Dermis blood vessel endothelial cell (primary cell): ENCODE measurements at regions not wholly inside any gene's neighbourhood (a gene's known extent, or its start where the extent isn't known, plus 50 kb on each side); places are given as distances from the start of the nearest gene placed in this dataset.

Experiments used
- DNase-seq: peaks from one replicate; pipeline ENCODE4 v3.0.0; 2010

DNA sequence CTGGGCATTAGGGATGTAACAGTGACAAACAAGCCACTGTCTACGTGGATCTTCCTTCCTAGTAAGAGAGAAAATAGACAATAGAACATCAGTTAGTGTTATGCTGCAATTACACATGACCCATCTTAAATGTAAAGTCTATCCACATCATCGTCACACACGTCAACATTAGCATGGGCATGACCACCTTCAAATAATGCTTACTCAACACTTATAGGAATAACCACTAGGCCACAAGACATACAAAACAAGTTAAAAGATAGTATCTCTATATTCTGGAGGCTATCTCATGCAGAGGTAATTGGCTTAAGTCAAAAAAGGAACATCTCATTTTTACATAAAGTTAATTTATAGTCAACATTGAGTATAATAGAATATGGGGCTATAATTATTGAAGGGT lies 156.5 kb downstream of the MOXD1 start:
- no peak for DNase-seq

DNA sequence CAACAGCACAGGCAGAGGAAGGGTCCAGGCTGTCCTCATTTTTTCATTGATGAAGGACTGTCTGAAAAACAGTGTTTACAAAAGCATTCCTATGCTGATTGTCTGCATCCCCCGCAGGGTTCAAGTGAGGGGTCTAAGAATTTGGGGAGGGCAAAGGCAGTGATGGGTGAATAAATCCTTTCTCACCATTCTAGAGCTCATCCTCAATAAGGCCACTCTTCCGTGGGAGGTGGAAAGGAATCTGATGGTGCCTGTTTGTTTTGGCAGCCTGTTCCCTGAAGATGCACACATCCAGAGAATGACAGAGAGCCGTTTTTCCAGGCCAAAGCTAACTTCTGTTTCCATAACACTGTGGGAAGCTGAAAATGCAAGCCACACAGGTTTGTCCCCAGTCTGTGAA lies 164.5 kb downstream of the MOXD1 start:
- no peak for DNase-seq

DNA sequence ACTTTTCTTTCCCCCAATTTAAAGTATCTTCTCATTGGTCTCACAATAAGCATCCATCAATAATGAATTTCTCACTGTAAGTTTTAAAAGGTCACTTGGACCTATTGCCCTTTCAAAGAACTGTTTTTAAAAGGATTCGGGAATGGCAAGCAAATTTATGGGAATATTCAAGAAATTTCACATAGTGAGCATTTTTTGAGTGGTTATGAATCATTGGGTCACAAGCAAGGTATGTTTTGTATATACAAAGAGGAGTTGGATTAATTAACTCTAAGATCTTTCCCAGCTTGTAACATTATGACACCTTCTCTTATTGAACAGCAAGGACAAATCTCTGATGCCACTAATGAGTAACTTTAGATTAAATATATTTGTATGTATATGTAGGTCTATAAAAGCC lies 165.0 kb downstream of the MOXD1 start:
- no peak for DNase-seq

DNA sequence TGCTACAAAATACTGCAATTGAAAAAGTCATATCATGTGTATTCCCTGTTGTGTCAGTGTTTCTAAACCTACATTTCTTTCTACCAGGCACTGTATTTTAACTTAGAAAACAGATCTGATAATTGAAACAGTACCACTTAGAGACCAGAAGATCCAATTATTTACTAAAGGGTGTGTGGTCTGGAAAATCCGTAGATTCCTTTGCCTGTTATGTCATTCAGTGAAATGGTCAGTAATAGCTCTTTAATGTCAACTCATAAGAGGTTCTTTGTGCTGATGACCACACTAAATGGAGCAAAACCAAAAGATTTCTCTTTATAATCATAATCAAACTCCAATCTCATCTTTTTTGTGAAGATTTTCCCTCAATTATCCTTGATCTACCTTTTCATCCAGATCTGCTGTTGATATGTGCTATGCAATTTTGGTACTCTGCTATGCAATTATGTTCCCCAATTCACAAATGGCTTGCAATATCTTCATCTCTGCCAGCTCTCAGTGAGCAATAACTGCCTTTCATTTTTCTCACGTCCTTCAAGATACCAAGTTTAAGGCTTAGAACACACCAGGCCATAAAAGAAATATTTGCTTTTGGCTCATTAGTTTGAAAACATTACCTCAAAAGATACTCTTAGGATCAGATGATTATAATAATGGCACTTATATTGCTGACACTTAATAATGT lies 165.5 kb downstream of the MOXD1 start:
- no peak for DNase-seq

DNA sequence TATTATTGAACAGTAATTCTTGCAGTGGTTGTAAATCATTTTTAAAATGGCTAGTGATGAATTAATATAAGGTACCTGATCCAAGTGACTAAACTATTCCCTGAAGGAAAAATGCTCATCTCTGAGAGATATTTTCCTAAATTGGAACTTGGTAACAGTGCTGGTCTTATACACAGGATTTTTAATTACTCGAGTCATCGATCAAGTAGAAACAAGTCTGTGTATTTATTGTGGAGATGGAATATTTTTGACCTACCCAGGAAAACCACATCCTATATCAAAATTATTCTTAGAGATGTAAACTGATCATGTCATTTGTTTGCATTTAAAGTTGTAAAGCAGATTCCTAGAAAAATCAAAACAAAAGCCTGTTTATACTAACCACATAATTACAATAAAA lies 166.9 kb downstream of the MOXD1 start:
- DNase-seq, result no peak

DNA sequence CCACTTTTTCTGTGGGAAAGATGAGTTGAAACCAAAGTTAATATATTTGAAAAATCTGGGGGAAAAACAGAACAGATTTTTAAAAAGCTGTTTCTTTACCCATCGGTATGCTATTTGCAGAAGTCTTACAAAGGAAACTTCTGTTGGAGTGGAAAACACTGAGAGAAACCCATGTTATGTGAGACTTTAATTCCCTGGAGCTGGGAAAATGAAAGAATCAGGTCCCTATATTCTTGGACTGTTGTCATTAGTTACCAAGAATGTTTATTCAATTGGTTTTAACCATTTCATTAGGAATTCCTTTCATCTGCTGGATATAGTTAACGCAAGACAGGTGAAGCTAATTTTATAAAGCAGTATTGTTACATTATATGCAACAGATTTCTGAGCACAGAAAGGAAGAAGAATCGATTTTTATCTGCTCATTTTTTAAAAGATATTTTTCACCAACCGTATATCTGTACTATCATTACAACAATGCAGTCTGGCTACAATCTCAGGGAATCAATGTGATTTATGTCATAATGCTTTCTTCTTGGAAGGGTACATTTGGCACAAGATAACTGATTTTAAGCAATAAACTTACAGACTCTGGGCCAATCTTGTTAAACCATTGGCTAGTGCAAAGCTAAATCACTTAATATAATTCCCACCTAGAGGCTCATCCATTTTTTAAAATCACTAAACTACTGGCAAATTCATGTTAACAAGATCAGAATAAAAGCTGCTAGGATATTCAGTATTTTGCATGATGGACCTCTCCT lies 170.0 kb downstream of the MOXD1 start:
- DNase-seq, result no peak

DNA sequence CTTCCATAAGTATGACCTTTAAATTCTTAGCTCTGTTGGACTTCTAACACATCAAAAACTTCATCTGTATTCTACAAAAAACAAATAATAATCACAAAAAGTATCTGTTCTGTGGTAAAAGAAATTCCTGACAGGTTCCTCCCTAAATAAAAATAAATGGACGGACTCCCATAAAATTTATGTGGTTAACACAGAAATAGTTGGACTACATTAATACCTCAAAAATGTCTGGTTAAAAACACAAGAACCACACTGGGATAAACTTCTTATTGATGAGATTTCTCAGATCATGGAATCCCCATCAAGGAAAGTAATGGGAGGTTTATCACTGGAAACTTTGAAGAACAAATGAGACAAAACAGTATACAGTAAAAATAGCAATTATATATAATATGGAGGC lies 172.4 kb downstream of the MOXD1 start:
- no peak for DNase-seq

DNA sequence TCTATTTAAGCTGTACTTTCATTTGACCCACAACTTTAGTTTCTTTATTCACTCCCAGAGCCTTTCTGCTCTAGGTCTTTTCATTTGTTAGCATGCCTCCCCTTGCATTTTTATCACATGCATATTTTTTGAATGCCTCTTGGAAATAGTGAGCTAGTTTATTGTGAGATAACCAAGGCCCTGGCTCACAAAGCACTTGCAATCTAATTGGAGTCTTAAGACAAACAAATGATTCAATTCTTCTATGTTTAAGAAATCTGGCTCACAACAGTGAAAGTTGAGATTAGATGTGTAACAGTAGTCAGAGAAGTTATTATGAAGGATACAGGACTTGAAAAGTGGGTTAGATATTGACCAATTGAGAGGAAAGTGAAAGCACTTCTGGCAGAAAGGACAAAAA lies 173.4 kb downstream of the MOXD1 start:
- DNase-seq, result no peak

DNA sequence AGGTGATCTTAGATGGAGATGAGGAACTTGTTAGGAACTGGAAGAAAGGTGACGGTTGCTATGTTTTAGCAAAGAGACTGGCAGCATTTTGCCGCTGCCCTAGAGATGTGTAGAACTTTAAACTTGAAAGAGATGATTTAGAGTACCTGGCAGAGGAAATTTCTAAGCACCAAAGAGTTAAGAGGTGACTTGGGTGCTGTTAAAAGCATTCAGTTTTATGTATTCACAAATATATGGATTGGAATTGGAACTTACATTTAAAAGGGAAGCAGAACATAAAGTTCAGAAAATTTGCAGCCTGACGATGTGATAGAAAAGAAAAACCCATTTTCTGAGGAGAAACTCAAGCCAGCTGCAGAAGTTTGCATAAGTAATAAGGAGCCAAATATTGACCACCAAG lies 176.3 kb downstream of the MOXD1 start:
- DNase-seq, result no peak

DNA sequence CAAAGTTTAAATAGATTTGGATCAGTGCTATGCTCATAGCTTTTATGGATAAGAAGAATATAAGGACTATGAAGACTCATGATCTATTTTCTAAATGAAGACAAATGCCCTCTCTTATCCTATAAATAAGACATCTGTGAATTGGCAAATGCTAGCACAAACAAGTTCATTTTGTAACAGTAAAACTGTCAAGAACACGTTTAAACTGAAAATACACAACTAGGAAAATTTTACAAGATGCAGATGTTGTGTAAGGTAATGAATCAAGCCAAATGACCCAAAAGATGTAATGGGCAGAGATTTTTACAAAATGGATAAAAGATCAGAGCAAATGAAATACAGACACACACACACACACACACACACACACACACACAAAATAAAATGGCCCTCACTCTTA lies 180.5 kb downstream of the MOXD1 start:
- DNase-seq, result no peak

DNA sequence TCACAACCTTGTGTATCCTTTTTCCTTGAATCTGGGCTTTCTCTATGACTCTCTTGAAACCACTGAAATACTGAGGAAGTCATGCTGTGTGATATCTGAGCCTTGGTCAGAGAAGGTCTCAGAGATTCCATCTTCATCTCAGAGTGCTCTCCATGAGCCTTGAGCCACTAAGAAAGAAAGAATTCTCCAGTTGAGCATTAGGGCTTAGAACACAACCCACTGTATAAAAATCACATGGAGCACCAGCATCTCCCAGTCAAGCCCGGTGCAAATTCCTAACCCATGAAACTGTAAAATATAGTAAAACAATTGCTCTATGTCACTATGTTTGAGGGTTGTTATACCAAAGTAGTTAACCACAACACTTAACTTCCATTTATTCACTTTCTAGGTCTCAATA lies 181.4 kb downstream of the MOXD1 start:
- DNase-seq, result no peak

DNA sequence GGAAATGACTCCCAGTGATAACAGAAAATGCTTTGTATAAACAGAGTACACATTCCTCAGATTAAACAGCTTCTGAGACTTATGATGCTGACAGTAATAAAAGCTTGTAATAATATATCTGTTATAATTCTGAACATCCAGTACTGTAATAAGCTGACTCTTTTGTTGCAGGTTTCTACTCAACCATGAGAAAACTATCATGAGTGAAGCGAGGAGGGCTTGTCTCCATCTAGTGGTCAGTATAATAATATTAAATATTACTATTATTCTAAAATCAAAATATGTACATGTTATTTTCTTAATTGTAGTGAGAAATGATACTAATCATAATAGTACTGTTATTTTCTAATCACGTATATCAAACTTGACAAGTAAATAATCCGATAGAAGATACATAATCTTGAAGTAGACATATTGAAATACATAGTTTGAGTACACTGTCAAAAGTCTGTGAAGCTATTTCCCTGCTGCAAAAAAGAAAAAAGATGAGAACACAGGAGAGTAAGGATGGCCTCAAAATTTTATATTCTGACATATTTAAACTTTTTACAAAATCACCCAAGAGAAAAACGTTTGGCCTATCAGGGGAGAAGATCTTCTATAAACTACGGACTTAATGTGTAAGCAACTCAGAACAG lies 183.1 kb downstream of the MOXD1 start:
- DNase-seq, result peak; percentile 68

DNA sequence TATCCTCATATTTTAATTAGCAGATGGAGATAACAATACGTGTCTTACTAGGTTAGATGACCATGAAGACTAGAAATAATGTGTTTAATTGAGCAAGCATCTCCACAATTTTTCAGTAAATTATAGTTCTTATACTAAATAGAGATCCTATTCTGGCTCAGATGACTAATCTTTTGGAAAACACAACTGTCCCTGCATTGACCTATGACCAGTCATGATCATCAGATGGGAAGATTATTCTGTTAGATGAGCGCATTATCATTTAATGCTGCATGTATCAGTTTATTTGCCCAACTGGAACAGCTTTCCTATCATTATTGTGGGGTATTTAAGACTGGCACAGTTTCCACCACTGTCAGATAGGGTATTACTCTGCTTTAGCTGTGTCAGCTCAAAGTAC lies 185.5 kb downstream of the MOXD1 start:
- no peak for DNase-seq

DNA sequence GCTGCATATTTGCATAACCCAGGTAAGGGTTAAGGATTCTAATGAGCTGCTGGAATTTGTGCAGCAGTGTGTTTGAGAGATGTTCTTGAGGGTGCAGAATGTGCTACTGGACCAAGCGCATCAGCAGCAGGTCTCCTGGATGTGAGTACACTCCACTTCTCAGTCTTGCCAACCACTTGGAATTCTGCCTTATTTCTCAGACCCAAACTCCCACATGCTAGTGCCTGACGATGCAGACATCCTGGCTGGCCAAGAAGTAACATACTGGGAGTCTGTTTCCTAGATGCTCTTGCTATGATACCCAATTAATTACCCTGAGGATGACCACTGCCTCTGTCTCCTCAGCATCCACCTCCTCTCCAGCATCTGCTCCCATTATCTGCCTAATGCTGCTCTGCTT lies 186.6 kb downstream of the MOXD1 start:
- no peak for DNase-seq

DNA sequence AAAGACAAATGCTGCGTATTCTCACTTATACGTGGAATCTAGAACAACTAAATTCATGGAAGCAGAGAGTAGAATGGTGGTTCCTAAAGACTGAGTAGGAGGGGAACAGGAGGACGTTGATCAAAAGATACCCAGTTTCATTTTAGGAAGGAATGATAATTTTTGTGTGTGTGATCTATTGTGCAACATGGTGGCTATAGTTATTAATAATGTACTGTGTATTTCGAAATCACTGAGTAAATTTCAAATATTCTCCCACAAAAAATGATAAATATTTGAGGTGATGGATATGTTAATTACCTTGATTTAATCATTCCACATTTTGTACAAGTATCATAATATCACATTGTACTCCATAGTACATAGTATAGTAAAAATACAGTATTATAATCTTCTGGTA lies 187.5 kb downstream of the MOXD1 start:
- no peak for DNase-seq

DNA sequence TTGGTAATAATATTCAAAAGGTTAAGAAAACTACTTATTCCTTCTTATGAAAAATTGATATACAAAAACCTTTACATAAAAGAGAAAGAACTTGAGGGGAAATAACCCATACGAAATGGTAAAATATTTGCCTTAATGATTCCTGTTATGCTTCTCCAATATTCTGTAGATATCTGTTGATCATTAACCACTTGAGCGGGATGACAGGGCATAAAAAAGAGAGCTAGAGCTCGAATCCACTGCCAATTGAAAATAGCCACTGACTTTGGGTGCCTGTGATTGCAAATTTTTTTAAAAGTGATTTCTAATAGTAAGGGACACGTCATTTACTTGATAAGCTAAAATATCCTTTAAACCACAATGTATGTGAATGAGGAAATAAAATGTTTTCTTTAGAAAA lies 188.1 kb downstream of the MOXD1 start:
- DNase-seq, result no peak

DNA sequence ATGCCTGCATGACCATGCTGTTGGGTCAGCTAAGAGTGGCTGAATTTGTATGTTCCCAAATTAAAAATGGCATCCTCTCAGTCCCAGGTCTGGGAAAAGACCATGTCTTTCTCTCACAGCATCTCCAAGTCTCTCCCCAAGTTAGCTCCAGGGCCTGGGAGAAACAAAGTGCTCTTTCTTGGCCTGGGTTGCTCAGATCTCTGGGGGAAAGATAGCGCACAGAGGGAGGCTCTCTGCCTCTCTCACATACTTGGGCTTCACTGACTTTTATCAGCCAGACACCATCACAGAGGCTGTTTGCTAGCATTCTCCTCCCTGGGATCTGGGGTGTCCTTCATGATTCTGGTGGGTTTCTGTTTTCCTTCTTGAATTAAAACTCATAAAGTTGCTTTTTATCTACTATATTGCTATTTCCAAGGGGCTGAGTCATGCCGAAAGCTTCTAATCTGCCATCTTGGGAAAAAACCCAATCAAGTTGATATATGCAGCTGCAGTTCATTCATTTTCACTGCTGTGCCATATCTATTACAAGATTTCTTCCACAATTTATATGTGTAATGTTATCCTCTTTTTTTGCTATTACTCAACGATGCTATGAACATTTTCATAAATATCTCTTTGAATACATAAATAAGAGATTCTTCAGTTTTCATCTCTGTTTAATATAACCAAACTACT lies 190.2 kb downstream of the MOXD1 start:
- DNase-seq, result no peak

DNA sequence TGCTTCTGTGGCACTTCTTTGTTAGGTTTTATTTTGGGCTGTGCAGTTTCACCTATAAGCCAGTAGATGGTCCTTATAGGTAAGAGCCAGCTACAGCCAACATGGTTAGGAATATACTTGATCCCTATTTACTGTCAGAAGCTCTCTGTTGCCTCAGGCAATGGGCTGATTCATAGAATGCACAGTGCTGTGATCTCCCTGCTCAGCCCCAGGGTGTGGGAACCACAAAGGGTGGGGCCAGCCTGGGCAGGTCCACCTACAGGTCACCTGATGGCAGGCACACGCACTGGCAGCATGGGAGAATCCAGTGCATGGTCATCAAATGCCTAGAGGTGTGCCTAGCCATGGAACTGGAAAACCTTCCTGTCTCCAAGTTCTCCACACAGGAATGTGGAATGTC lies 191.9 kb downstream of the MOXD1 start:
- no peak for DNase-seq

DNA sequence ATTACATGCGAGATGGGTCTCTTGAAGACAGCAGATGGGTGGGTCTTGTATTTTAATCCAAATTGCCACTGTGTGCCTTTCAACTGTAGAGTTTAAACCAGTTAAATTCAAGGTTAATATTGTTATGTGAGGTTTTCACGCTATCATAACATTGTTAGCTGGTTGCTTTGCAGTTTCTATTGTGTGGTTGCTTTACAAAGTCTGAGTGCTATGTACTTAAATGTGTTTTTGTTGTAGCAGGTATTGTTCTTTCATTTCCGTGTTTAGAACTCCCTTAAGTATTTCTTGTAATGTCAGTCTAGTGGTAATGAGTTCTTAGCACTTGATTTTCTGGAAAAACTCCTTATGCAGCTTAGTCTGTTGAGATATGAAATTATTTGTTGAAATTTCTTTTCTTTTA lies 193.3 kb downstream of the MOXD1 start:
- DNase-seq, result peak; percentile 56

DNA sequence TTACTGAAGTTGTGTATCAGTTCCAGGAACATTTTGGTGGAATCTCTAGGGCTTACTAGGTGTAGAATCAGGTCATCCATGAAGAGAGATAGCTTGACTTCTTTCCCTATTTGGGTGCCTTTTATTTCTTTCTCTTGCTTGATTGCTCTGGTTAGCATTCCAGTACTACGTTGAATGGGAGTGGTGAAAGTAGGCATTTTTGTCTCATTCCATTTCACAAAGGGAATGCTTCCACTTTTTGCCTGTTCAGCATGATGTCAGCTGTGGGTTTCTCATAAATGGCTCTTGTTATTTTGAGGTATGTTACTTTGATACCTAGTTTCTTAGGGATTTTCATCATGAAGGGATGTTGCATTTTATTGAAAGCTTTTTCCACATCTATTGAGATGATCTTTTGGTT lies 195.3 kb downstream of the MOXD1 start:
- no peak for DNase-seq

DNA sequence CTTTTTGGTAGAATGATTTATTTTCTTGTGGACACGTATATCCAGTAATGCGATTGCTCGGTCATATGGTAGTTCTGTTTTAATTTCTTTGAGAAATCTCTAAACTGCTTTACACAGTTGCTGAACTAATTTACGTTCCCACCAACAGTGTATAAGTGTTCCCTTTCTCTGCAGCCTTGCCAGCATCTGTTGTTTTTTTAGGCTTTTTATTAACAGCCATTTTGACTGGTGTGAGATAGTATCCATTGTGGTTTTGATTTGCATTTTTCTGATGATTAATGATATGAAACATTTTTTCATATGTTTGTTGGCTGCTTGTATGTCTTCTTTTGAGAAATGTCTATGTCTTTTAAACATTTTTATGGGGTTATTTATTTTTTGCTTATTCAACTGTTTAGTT lies 196.7 kb downstream of the MOXD1 start:
- DNase-seq, result no peak

DNA sequence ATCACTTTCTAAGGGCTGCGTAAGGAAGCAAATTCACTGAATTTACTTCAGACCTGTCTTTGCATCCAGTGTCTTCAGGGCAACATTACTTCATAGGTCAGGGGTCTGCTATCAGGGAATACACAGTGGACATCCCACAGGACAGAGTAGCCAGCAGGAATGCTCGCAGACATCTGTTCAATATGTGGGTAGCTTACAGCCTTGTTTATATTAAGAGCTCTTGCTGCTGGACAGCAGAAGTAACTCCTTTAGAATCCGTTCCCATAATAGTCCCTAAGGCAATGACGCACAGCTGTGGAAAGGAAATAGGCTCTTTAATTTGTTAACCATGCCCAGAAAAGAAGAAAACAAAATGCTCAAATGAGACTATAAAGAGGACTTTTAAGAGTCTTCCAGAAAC lies 198.7 kb downstream of the MOXD1 start:
- peak; percentile 73 for DNase-seq

DNA sequence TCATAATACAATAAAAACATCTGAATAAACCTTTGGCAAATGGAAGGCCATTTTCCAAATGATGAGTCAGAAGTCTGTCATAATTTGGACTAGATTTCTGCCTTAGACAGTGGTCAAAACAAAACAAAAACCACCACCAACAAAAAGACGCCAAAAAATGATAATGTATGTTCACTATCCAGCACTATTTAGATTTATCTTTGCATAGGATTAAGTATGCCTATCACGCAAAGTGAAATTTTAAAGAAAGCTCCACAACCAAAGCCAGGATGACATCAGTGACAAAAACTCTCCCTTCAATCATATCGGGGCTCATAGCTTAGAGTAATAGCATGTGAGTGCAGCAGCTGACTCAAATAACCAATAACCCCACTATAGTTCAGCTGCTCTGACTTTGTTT lies 201.9 kb downstream of the MOXD1 start:
- DNase-seq, result peak; percentile 25

DNA sequence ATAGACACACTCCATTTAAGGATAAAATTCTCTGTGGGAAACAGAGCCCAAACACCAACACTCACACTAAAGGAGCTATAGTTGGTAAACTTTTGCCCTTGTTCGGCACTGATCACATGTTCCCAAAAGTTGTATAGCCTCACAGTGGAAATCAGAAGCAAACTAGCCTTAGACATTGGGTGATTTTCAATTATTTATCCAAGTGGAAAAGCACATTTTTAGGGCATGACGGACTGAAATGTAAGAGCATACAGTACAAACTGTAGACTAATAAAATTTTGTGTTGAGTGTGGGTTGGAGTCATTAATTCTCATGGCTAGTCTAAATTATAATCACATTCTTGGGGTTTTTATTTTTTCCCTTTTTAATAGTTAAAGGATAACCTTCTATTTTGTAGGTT lies 202.4 kb downstream of the MOXD1 start:
- DNase-seq, result no peak
